ENCODE measurements at regions not wholly inside any gene's neighbourhood (a gene's known extent, or its start where the extent isn't known, plus 50 kb on each side); places are given as distances from the start of the nearest gene placed in this dataset.
"Not testable (repeated sequence)": the region's sequence is repeated elsewhere in the genome, so short reads cannot be mapped to it uniquely, and the experiment has no call there.

DNA sequence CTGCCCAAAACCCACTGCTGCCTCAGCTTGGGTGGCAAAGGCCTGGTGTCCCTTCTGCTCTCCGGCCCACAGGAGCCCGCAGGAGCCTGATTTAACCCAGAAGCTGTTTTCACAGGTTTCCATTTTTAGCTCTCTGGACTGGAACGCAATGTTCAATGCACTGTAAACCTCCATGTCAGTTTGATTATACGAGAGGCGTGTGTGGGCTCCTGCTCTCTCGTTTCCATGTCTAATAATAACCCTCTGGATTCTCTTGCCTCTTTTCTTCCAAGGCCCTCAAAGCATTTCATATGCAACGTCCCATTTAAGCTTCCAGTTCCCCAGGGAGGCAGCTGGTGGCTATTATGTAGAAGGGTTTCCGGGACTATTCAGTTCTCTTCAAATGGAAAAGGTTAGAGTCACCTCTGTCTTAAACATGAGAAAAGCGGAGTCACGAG lies 161.1 kb downstream of the SUDS3 start:
- DNase-seq (ENCODE audit: low spot score): no peak

DNA sequence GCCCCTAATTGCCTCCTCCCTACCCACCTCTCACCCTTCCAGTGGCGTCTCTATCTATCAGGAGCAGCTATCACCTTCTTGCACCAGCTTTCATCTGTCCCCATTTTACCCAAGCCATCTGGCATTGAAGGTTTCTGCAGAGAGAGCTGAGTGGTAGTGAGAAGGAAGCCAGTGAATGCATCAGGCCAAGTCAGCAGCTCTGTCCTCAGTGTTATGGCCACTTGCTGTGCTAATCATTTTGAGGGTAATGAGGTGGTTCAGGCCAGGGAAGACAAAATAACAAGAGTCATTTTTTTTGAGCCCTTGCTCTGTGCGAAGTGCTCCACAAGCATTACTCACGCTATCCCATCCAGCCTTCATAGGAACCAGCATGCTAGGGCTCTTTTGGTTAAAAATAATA lies 164.7 kb downstream of the SUDS3 start:
- no peak for DNase-seq (ENCODE audit: low spot score)

- no peak for DNase-seq (ENCODE audit: low spot score)
Measured at GRCh38 chr12:118541934-118542333, 165.6 kb downstream of the SUDS3 start.

DNA sequence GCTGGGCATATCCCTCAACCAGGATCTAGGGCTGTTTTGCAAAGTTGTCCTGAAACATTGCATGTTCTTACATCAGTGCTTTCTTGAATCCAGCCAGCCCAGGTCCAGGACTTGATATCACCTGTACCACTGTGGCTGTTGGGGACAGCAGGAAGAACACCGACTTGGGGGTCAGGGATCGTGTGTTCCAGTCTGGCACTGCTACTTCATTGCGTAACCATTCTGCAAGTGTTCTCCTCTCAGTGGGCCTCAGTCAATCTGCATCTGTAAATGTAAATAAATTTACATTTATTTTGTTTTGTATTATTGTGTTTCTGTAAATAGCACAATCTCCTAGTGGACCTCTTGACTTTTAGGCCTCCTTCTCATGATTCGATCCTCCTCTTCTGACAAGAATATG lies 167.3 kb downstream of the SUDS3 start:
- DNase-seq (ENCODE audit: low spot score): no peak

DNA sequence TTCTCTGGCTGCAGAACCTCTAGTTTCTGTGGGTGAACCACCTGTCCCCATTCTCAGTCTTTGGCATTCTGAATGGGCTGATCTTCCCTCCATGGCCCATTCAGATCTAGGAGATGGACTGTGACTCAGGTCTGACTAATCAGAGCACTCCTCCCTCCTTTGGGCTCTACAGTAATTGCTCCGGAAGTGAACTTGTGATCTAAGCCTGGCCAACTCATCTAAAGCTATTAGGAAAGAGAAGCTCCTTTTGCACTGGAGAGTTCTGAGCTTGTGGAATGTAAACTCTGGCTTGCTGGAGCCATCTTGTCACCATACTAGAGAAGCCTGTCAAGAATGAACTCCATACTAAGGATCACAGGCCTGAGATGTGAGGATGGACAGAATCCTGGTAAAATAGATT lies 168.2 kb downstream of the SUDS3 start:
- DNase-seq (ENCODE audit: low spot score): peak; percentile 85

DNA sequence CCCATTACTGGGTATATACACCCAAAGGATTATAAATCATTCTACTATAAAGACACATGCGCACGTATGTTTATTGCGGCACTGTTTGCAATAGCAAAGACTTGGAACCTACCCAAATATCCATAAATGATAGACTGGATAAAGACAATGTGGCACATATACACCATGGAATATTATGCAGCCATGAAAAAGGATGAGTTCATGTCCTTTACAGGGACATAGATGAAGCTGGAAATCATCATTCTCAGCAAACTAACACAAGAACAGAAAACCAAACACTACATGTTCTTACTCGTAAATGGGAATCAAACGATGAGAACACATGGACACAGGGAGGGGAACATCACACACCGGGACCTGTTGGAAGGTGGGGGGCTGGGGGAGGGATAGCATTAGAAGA lies 171.3 kb downstream of the SUDS3 start:
- DNase-seq (ENCODE audit: low spot score): not testable (repeated sequence)

DNA sequence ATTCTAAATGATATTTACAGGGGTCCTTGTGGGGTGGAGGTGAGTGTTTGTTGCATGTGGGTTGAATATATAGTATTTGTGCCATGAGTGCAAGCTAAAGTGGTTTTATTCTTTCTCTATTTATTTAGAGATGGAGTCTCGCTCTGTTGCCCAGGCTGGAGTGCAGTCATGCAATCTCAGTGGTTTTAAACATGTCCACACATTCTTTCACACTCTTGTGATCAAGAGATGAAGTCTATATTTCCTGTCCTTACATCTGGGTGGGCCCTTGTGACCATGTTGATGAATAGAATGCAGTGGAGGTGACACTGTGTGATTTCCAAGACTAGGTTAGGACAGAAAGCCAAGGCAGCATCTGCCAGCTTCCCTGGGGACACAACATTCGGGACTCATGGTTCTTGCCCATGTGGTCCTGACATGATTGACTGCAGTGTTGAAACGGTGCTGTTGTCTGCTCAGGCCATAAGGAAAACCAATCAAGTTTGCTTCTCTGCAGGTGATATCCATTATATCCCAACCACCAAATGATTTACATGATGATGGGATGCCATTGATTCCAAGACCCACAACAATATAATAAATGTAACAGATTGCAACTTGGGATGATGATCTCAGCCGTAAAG lies 172.6 kb downstream of the SUDS3 start:
- peak; percentile 62 for DNase-seq (ENCODE audit: low spot score)

GRCh38 chr12:118549510-118549980 lies 173.2 kb downstream of the SUDS3 start:
- peak; percentile 90 for DNase-seq (ENCODE audit: low spot score)

GRCh38 chr12:118553856-118554504 lies 177.6 kb downstream of the SUDS3 start:
- no peak for DNase-seq (ENCODE audit: low spot score)

- DNase-seq (ENCODE audit: low spot score): no peak
Measured at GRCh38 chr12:118558941-118559340, 182.6 kb downstream of the SUDS3 start.

DNA sequence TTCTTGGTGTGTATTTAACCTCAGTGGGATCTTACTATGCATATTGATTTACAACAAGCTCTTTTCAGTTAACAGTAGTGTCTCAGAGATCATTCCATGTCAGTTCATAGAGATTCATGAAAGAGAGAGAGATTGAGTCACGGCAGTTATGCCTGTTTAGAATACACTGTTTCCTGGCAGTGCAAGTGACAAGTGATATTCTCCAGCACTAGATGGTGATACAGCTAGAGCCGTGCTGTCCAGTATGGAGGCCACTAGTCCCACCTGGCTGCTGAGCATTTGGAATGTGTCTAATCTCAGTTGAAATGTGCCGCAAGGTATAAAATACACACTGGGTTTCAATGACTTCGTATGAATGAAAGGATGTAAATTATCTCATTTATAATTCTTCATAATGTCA lies 184.4 kb downstream of the SUDS3 start:
- DNase-seq (ENCODE audit: low spot score): no peak

DNA sequence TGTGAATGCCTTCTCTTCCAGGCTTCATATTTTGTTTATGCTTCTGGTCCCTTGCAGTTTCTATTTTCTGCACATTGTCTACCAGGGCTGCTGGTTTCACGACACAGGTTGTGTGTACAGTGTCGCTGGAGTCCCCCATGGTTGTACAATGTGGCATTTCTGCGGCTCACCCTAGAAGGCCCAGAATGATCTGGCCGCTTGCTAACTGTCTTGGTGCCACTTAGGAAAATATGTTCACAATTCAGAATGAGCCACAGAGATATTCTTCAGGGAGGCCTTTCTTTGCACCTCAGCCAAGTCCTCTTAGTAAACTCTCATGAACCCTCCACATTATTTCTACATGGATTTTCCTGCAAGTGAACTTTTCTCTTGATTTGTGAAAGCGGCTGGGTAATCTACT lies 195.4 kb downstream of the SUDS3 start:
- DNase-seq (ENCODE audit: low spot score): no peak

- DNase-seq (ENCODE audit: low spot score): no peak
Measured at GRCh38 chr12:118574288-118574687, 197.9 kb downstream of the SUDS3 start.

DNA sequence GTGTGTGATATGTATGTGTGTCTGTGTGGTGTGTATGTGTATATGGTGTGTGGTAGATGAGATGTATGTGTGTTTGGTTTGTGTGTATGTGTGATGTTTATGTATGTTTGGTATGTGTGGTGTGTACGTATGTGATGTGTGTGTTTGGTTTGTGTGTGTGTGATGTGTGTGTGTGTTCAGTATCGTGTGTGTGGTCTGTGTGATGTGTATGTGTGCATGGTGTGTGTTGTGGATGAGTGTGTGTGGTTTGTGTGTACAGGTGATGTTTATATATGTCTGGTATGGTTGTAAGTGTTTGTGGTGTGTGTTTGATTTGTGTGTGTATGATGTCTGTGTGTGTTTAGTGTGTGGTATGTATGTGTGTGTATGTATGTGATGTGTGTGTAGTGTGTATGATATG lies 199.4 kb downstream of the SUDS3 start:
- DNase-seq (ENCODE audit: low spot score): no peak

DNA sequence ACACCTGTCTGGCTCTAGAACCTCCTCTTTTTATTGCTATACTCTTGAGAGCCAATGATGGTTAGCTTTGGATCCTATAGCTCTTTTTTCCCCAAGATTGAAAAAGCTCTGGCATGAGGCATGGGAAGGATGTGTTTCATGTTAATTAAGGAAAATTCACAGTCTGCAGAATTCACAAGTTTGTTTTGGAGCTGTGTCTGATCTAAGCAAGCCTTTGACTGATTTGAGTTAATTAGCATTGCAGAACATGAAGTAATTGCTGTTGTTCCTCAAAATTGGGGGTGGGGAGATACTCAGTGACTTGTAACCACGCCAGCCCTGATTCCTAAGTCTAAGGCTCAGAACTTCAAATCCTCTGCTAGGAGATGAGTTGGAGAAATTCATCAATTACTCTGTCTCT lies 205.0 kb downstream of the SUDS3 start:
- no peak for DNase-seq (ENCODE audit: low spot score)

- DNase-seq (ENCODE audit: low spot score): no peak
Measured at GRCh38 chr12:118582863-118583262, 206.5 kb downstream of the SUDS3 start.

DNA sequence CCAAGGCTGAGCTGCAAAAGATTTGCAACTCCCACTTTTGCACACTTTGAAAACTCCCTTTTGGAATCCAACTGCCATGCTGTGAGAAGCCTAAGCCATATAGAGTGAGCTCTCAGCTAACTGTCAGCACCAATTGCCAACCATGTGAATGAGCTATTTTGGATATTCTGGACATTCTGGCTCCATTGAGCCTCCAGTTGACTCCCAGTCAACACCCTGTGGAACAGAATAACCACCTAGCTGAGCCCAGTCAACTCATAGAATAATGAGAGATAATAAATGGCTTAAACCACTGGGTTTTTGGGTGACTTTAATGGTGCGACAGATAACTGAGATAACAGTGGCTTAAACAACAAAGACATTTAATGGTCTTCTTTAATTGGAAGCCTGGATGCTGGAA lies 210.1 kb downstream of the SUDS3 start:
- DNase-seq (ENCODE audit: low spot score): no peak

- DNase-seq (ENCODE audit: low spot score): no peak
Measured at GRCh38 chr12:118589162-118589561, 212.8 kb downstream of the SUDS3 start.

- DNase-seq (ENCODE audit: low spot score): no peak
Measured at GRCh38 chr12:118590406-118591150, 214.2 kb downstream of the SUDS3 start.

DNA sequence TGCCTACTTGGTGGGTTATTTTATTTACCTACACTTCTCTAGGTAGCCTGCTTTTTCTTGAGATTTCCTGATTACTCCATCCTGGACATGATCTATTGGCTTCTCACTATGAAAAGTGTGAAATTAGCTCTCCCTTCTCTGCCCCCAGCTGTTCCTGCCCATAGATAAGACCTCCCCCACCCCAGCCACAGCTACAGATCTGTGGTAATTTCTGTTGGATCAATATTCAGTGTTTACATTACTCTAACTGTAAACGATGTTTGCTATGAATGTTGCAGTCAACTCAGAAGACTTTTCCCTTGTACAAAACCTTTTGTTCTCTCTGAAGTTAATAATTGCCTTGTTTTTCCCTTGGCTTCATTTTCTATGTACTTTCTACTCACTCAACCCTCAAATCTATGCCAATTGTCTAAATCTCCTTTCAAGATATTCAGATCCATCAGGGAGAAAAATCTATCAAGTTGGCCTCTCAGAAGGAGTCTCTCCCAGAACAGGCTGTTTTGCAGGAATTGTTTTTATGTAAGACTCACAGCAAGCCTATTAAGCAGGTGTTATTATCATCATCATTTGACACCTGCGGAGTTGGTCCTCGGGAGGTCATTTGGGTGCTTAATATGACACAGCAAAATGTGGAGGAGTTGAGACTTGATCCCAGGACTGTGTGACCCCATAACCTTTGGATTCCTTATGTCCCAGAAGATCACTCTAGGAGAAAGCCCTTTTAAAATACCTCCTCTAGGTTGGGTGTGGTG lies 227.4 kb downstream of the SUDS3 start:
- no peak for DNase-seq (ENCODE audit: low spot score)

GRCh38 chr12:118606690-118607089 lies 230.3 kb downstream of the SUDS3 start:
- no peak for DNase-seq (ENCODE audit: low spot score)

DNA sequence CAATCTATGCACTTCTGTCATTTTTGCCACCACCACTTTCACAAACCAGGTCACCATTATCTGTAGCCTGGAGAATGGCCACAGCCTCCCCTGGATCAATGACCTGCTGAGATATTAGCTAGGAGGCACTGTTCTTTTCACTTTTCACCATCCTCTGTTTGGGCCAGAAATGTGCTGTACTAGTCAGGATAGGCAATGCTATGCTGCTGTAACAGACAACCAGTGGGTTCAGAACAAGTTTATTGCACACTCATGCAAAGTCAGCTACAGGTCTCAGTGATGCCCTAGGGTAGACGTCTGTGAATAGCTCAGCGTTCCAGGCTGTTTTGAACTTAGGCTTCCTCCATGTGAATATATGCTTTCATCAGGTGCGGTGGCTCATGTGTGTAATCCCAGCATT lies 231.5 kb downstream of the SUDS3 start:
- DNase-seq (ENCODE audit: low spot score): no peak
